ENCODE measurements at regions not wholly inside any gene's neighbourhood (a gene's known extent, or its start where the extent isn't known, plus 50 kb on each side); places are given as distances from the start of the nearest gene placed in this dataset.

GRCh38 chr1:221887415-221887746, 145.5 kb upstream of the DUSP10 start:
- H4K20me1 ChIP-seq (ENCODE audit: insufficient read depth, low read length) = no peaks in the 10 kb centered on the region
- no peaks in the 10 kb centered on the region for H3K79me2 ChIP-seq (ENCODE audit: low read length)
- H3K36me3 ChIP-seq (replicated peaks; ENCODE audit: low read depth, low read length) = no peaks in the 10 kb centered on the region
- H3K27ac ChIP-seq (ENCODE audit: low read length) = no peak overlapping the region
- no peak overlapping the region for H3K4me2 ChIP-seq (ENCODE audit: low read length)
- peaks cover 13% of the 10 kb centered on the region for H3K27me3 ChIP-seq (ENCODE audit: low read depth, low read length)
- no peak overlapping the region for H3K4me3 ChIP-seq (ENCODE audit: low read length)
- TF ChIP-seq EZH2phosphoT487 (IDR thresholded peaks at IDR 0.05; ENCODE audit: low read depth) (no peak), CTCF (IDR thresholded peaks at IDR 0.05; ENCODE audit: low read depth, low read length) (no peak)
- peaks cover 25% of the 10 kb centered on the region for H3K4me1 ChIP-seq (ENCODE audit: low read length)
- H3K9me3 ChIP-seq (ENCODE audit: insufficient read depth, low read length) = no peaks in the 10 kb centered on the region
- H3K9ac ChIP-seq (ENCODE audit: low read length) = no peak overlapping the region
- H2AFZ ChIP-seq (ENCODE audit: low read depth, low read length) = no peak overlapping the region

DNA sequence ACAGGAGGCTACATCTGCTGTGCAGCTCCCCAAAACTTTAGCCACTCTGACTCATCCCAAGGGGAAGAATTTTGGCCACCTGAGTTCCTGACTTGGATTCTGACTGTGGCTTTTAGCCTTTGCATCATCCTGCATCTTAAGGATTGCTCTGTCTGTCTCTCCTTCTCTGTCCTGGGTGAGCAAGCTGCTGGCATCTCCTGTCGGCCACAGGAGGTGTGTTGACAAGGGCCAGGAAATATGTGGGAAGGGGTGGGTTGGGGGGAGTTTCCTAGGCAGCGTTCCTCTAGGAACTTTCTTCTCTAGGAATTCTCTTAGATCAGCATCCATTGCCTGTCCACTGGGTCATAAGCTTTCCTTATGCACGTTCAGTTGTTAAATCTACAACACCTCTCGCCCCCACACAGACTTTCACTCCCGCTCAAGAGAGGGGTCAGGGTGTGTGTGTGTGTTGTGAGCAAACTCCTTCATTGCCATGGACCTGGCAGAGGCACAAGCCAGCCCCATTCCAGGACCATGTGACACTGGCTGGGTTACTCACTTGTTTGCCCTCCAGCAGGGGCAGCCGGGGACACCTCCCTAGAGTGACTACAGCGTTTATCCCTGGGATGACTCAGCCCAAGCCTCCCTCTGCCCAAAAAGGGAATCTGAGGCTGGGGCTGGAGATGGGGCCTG, 145.0 kb upstream of the DUSP10 start:
- Histone ChIP-seq H2AFZ (ENCODE audit: low read depth, low read length) (no peak overlapping the region), H3K9me3 (ENCODE audit: insufficient read depth, low read length) (no peaks in the 10 kb centered on the region), H3K4me3 (ENCODE audit: low read length) (no peak overlapping the region), H3K27ac (ENCODE audit: low read length) (no peak overlapping the region), H3K79me2 (ENCODE audit: low read length) (no peaks in the 10 kb centered on the region), H3K27me3 (ENCODE audit: low read depth, low read length) (peaks cover 13% of the 10 kb centered on the region), H3K9ac (ENCODE audit: low read length) (no peak overlapping the region), H3K36me3 (replicated peaks; ENCODE audit: low read depth, low read length) (no peaks in the 10 kb centered on the region), H3K4me1 (ENCODE audit: low read length) (peaks cover 25% of the 10 kb centered on the region), H3K4me2 (ENCODE audit: low read length) (no peak overlapping the region), H4K20me1 (ENCODE audit: insufficient read depth, low read length) (no peaks in the 10 kb centered on the region)
- no peak for TF ChIP-seq CTCF (IDR thresholded peaks at IDR 0.05; ENCODE audit: low read depth, low read length)
- TF ChIP-seq EZH2phosphoT487 (IDR thresholded peaks at IDR 0.05; ENCODE audit: low read depth) = no peak

GRCh38 chr1:221886311-221886710, 144.4 kb upstream of the DUSP10 start:
- Histone ChIP-seq H3K36me3 (replicated peaks; ENCODE audit: low read depth, low read length) (no peaks in the 10 kb centered on the region), H3K4me3 (ENCODE audit: low read length) (no peak overlapping the region), H3K27me3 (ENCODE audit: low read depth, low read length) (peaks cover 13% of the 10 kb centered on the region), H2AFZ (ENCODE audit: low read depth, low read length) (no peak overlapping the region), H3K79me2 (ENCODE audit: low read length) (no peaks in the 10 kb centered on the region), H3K9me3 (ENCODE audit: insufficient read depth, low read length) (no peaks in the 10 kb centered on the region), H4K20me1 (ENCODE audit: insufficient read depth, low read length) (no peaks in the 10 kb centered on the region), H3K9ac (ENCODE audit: low read length) (no peak overlapping the region), H3K27ac (ENCODE audit: low read length) (no peak overlapping the region), H3K4me1 (ENCODE audit: low read length) (peaks cover 25% of the 10 kb centered on the region), H3K4me2 (ENCODE audit: low read length) (no peak overlapping the region)
- TF ChIP-seq CTCF (IDR thresholded peaks at IDR 0.05; ENCODE audit: low read depth, low read length) (no peak), EZH2phosphoT487 (IDR thresholded peaks at IDR 0.05; ENCODE audit: low read depth) (no peak)

GRCh38 chr1:221884821-221885220, 142.9 kb upstream of the DUSP10 start:
- no peaks in the 10 kb centered on the region for H3K79me2 ChIP-seq (ENCODE audit: low read length)
- H3K9me3 ChIP-seq (ENCODE audit: insufficient read depth, low read length) = no peaks in the 10 kb centered on the region
- no peak overlapping the region for H3K4me3 ChIP-seq (ENCODE audit: low read length)
- peaks cover 26% of the 10 kb centered on the region for H3K4me1 ChIP-seq (ENCODE audit: low read length)
- H3K36me3 ChIP-seq (replicated peaks; ENCODE audit: low read depth, low read length) = no peaks in the 10 kb centered on the region
- no peak overlapping the region for H3K4me2 ChIP-seq (ENCODE audit: low read length)
- no peak overlapping the region for H2AFZ ChIP-seq (ENCODE audit: low read depth, low read length)
- H4K20me1 ChIP-seq (ENCODE audit: insufficient read depth, low read length) = no peaks in the 10 kb centered on the region
- TF ChIP-seq EZH2phosphoT487 (IDR thresholded peaks at IDR 0.05; ENCODE audit: low read depth) (no peak), CTCF (IDR thresholded peaks at IDR 0.05; ENCODE audit: low read depth, low read length) (no peak)
- H3K27ac ChIP-seq (ENCODE audit: low read length) = no peak overlapping the region
- H3K27me3 ChIP-seq (ENCODE audit: low read depth, low read length) = peaks cover 13% of the 10 kb centered on the region
- no peak overlapping the region for H3K9ac ChIP-seq (ENCODE audit: low read length)
